NAMALWA (cell line): ENCODE measurements at regions not wholly inside any gene's neighbourhood (a gene's known extent, or its start where the extent isn't known, plus 50 kb on each side); places are given as distances from the start of the nearest gene placed in this dataset.
"Not testable (repeated sequence)": the region's sequence is repeated elsewhere in the genome, so short reads cannot be mapped to it uniquely, and the experiment has no call there.

Experiments used
- DNase-seq: peaks from one replicate; pipeline ENCODE4 v3.0.0-alpha.2; 2015; ENCODE audit warnings: low spot score

DNA sequence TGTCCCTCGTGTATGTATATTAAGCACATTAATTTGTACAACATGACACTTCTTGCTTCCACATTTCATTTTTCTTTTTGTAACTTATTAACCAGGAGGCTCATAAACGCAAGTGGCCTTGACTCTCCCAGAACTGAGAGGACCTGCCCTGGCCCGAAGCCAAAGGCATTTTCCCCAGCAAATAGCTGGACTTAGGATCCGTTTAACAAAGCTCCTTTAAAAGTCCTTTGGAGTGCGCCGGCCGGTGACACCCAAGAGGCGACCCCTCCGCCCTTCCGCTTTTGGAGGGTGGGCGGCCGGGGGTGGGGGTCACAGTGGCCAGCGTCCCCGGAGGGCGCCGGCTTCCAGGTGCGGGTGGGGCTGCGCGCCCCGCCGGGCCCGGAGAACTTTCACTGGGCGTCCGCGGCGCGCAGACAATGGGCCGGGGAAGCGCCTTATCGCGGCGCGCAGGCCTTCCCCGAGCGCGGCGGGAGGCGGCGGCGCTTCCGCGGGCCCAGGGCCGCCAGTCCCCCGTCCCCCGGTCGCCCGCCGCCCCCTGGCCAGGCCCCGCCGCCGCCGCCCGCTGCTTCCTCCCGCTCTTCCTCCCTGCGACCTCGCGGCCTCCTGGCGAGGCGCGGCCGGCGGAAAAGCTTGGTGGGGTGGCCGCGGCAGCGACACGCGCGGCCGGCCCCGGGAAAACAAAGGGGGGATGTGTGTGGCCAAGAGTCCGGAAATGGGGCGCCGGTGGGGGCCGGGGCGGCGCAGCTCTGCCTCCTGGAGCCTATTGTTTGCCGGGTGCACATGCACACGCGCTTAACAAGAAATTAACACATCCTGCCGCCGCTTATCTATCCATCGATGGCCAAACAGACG lies 613.4 kb downstream of the MCTP2 start:
- no peak for DNase-seq

DNA sequence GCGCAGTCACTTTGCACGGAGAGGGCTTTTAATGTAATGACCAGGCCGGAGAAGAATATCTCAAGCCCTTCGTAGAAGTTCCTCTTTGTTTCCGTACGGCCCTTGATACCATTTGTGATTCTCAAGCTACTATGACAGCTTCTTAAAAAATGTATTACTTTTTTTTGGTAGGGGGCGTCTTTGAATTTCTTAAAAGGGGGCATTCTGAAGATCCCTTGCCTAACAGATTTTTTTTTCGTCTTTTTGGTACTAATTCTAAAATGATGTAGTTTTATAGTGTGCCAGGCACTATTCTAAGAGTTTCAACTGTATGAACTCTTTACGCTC lies 614.0 kb downstream of the MCTP2 start:
- no peak for DNase-seq

DNA sequence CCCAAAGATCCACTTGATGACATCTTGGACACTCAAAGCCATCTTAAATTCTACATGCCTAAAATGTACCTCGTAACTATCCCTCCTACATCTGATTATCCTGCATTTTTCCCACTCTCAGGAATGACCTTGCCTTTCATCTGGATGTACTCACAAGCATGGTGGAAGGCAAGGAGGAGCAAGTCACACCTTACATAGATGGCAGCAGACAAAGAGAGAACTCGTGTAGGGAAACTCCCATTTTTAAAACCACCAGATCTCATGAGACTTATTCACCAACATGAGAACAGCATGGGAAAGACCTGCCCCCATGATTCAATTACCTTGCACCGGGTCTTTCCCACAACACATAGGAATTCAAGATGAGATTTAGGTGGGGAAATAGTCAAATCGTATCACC lies 616.0 kb downstream of the MCTP2 start:
- no peak for DNase-seq

DNA sequence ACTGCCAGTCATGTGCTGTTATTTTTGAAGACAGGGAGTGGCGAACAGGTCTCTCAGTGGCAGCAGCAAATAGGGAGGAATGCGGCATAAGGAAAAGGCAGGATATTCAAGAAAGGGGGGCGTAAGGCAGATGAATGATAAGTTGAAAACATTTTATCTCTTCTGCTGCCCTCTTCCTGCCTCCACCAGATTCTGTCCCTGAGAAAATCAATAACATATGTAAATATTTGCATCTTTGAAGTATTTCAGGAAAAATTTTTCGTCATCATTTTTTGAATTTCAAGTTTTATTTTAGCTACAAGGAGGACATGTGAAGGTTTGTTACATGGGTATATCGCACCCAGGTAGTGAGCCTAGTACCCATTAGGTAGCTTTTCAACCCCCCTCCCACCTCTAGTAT lies 616.7 kb downstream of the MCTP2 start:
- no peak for DNase-seq

- no peak for DNase-seq
Observed at GRCh38 chr15:94855018-94855408, 623.7 kb downstream of the MCTP2 start.

GRCh38 chr15:94855409-94856266 lies 624.3 kb downstream of the MCTP2 start:
- no peak for DNase-seq

- DNase-seq: no peak
Observed at GRCh38 chr15:94856267-94856854, 625.0 kb downstream of the MCTP2 start.

- DNase-seq: no peak
Observed at GRCh38 chr15:94857466-94857865, 626.1 kb downstream of the MCTP2 start.

- DNase-seq: no peak
Observed at GRCh38 chr15:94858011-94858410, 626.6 kb downstream of the MCTP2 start.

DNA sequence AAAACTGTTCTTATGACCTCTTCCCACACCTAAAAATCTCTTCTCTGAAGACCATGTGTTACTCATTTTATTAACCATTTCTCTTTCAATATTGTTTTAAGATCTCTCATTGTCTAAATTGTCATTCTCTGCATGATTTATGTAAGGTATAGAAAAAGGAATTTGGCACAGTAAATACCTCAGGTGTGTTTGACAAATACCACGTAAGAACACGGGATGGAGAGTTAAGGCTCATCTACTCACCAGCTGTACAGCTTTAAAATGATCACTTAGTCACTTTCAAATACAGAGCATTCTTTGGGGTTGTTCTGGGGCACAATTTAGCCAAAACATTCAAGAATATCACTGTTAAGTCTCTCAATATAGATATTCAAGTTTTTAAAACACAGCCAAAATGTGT lies 627.1 kb downstream of the MCTP2 start:
- no peak for DNase-seq

DNA sequence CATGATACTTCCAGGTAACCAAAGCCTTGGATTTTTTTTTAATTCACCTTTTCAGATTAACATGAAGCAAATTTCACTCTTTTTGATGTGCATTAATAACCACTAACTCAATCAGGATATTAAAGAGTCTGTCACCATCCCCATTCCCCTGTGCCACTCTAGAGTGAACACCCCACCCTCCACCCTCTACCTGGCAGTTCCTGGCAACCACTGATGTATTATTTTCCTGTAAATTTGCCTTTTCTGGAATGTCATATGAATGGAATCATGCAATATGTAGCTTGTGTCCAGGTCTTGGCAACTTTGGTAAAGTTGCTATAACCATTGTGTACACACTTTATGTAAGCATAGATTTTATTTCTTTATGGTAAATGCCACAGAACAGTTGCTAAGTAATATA lies 627.6 kb downstream of the MCTP2 start:
- no peak for DNase-seq

- no peak for DNase-seq
Observed at GRCh38 chr15:94864600-94864999, 633.2 kb downstream of the MCTP2 start.

- DNase-seq: not testable (repeated sequence)
Observed at GRCh38 chr15:94868265-94868664, 636.9 kb downstream of the MCTP2 start.

GRCh38 chr15:94875550-94875949 lies 644.2 kb downstream of the MCTP2 start:
- no peak for DNase-seq

DNA sequence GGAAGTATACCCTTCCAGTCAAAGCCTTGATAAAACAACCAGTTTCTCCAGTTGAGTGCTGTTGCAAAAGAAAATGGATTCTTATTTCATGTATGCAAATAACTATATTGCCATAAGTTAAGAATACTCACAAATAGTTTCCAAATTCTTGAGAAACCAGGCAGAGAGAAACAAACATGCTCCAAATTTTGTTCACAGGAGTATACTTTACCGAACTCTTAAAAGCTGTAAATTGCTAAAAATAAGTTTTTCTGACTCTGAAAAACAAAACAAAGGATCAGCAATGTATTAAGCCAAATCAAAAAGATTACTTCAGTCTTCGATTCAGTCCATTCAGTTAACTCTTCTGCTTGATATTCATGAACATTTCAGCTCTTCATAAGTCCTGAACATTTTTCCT lies 646.5 kb downstream of the MCTP2 start:
- peak; percentile 2 for DNase-seq

- no peak for DNase-seq
Observed at GRCh38 chr15:94882071-94882712, 650.8 kb downstream of the MCTP2 start.

GRCh38 chr15:94887391-94887790 lies 656.0 kb downstream of the MCTP2 start:
- no peak for DNase-seq

- DNase-seq: no peak
Observed at GRCh38 chr15:94889153-94889552, 657.8 kb downstream of the MCTP2 start.

DNA sequence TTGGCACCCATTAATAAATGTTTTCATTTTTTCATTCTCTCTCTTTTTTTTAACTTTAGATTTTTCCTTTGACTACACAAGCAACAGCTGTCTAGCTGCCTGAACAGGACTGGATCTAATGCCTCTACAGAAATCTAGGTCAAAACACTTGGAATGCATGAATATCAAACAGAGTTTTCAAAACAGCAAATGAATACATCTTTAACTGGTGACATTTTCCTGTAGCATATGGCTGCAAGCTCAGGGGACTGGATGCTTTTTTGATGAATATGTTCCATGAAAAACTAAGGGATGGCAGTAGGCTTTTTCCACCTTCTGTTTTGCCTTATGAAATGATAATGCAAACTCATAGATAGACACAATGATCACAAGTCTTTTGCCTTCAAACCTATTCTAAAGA lies 661.7 kb downstream of the MCTP2 start:
- no peak for DNase-seq

- no peak for DNase-seq
Observed at GRCh38 chr15:94894056-94894455, 662.7 kb downstream of the MCTP2 start.

- DNase-seq: no peak
Observed at GRCh38 chr15:94909510-94909909, 678.1 kb downstream of the MCTP2 start.

DNA sequence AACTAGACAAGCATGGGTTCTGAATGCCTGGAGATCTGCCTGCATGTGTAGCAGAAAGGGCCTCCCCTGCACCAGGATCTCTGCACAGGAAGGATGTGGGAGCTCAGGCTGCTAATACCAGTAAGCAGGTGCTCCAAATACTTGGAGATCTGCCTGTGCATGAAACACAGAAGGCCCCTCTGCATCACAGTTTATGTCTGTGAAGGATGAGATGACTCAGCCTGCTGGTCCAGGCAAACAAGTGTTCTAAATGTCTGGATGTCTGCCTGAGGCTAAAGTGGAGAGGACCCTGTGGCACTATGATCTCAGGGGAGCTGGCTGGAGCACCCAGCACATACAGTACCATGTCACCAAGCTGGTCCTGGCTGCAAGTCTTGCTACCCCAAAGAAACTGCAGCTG lies 678.8 kb downstream of the MCTP2 start:
- DNase-seq: no peak

GRCh38 chr15:94912760-94913159 lies 681.4 kb downstream of the MCTP2 start:
- no peak for DNase-seq
